IPS-18c (cell line): ENCODE measurements at regions not wholly inside any gene's neighbourhood (a gene's known extent, or its start where the extent isn't known, plus 50 kb on each side); places are given as distances from the start of the nearest gene placed in this dataset.

ENCODE experiments used
- H3K4me3 ChIP-seq: 2 replicates; pipeline ENCODE4 v1.7.0; 2013; ENCODE audit warnings: low read depth, mild to moderate bottlenecking, low read length, moderate library complexity; ENCODE audit not compliant: insufficient read depth
- H3K9me3 ChIP-seq: one replicate; pipeline ENCODE4 v1.6.1; 2013; ENCODE audit warnings: mild to moderate bottlenecking, low read length, moderate library complexity; ENCODE audit not compliant: control insufficient read depth, insufficient read depth

DNA sequence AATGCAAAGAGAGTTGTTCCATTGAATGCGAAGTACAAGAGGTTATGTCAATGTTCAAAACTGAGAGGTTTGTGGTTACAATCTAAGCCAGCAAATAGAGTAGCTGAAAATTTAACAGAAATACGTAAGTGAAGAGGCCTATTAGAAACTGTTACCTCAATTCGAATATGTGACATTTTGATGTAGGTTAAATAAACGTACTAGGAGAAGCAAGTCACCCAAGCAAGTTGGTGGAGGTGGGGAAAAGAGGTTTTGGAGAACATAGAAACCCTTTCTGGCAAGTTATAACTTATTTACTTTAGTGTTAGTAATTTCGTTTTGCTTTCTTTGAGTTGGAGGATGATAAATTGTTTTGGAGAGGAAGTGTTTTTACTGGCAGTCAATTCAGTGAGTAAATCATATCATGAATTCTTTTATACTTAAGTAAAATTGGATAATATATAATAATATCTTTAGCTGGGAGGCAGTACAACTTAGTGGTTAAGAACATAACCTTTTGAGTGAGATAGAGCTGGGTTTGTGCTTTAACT lies 91.2 kb upstream of the NAALADL2 start:
- Histone ChIP-seq H3K4me3 (no peak overlapping the region), H3K9me3 (no peaks in the 10 kb centered on the region)

DNA sequence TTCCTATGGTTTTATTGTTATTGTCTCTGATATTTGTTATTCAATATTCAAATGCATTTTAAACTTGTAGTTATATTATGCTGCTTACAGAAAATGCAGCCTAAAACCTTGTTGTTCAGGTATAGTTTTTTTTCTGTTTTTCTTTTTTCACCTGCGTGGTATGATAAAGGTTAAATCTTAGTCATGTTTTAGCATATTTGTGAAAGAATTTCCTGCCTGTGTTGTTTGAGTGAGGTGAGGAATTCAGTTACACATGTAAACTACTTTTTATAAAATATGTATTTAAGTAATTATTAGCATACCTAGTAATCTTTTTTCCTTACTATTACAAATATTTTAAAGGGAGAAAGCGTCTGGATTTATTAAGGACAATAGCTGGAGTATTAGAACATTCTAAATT lies 90.0 kb upstream of the NAALADL2 start:
- H3K4me3 ChIP-seq = no peak overlapping the region
- no peaks in the 10 kb centered on the region for H3K9me3 ChIP-seq

GRCh38 chr3:174775603-174776002 lies 83.5 kb upstream of the NAALADL2 start:
- Histone ChIP-seq H3K4me3 (no peak overlapping the region), H3K9me3 (no peaks in the 10 kb centered on the region)

GRCh38 chr3:174776123-174776522 lies 83.0 kb upstream of the NAALADL2 start:
- Histone ChIP-seq H3K4me3 (no peak overlapping the region), H3K9me3 (no peaks in the 10 kb centered on the region)

DNA sequence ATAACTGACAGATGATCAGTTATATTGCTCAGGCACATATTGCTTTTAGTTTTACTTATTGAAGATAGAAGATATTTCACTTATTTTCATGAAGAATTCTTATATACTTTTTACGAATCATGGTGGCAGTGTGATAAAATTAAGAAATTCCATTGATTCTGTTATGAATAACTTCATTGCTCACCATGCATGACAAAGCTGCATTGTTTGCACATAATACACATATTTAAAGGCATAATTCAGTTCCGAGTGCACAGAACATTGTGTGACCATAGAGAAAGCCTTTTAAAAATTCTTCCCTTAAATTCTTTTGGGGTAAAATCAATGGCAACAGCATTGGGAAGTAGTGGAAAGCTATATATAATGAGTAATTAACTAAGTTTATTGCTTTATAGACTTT lies 82.5 kb upstream of the NAALADL2 start:
- Histone ChIP-seq H3K4me3 (no peak overlapping the region), H3K9me3 (no peaks in the 10 kb centered on the region)

GRCh38 chr3:174777813-174778212 lies 81.3 kb upstream of the NAALADL2 start:
- H3K9me3 ChIP-seq = no peaks in the 10 kb centered on the region
- no peak overlapping the region for H3K4me3 ChIP-seq

GRCh38 chr3:174783502-174783901 lies 75.6 kb upstream of the NAALADL2 start:
- H3K4me3 ChIP-seq = no peak overlapping the region
- no peaks in the 10 kb centered on the region for H3K9me3 ChIP-seq

- Histone ChIP-seq H3K9me3 (no peaks in the 10 kb centered on the region), H3K4me3 (no peak overlapping the region)
Measured at GRCh38 chr3:174784206-174784934, 74.8 kb upstream of the NAALADL2 start.

DNA sequence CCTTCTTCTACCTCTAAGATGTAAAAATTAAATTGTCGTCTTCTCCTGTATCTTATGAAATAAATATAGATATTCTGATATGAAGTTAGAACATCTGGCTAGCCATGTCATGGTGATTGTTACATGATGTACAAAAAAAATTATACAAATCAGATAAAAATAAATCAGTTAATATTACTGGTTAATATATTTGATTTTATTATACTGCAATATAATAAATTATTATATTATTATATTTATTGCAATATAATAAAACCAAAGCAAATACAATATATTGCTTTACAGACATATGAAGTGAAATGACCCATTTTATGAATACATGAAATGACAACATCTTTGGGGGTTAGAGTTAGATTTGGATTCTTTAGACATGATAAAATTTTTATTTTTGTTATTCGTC lies 72.3 kb upstream of the NAALADL2 start:
- Histone ChIP-seq H3K4me3 (no peak overlapping the region), H3K9me3 (no peaks in the 10 kb centered on the region)

- H3K9me3 ChIP-seq = no peaks in the 10 kb centered on the region
- H3K4me3 ChIP-seq = no peak overlapping the region
Measured at GRCh38 chr3:174791161-174791560, 68.0 kb upstream of the NAALADL2 start.

- Histone ChIP-seq H3K4me3 (no peak overlapping the region), H3K9me3 (no peaks in the 10 kb centered on the region)
Measured at GRCh38 chr3:174792864-174793263, 66.3 kb upstream of the NAALADL2 start.
